ENCODE measurements at regions not wholly inside any gene's neighbourhood (a gene's known extent, or its start where the extent isn't known, plus 50 kb on each side); places are given as distances from the start of the nearest gene placed in this dataset.

GRCh38 chr13:80161219-80161618, 179.7 kb downstream of the SPRY2 start (continued):
- TF ChIP-seq ARID4B (CRISPR knock-in tag; IDR thresholded peaks at IDR 0.05; ENCODE audit: borderline replicate concordance) (no peak), ZNF532 (CRISPR knock-in tag; IDR thresholded peaks at IDR 0.05; ENCODE audit: borderline replicate concordance) (no peak), ZNF263 (CRISPR knock-in tag; IDR thresholded peaks at IDR 0.05; ENCODE audit: low read depth) (no peak), CTCF (IDR thresholded peaks at IDR 0.05) (no peak), AFF4 (CRISPR knock-in tag; IDR thresholded peaks at IDR 0.05; ENCODE audit: borderline replicate concordance) (no peak)

GRCh38 chr13:80160110-80160509, 180.8 kb downstream of the SPRY2 start:
- DNase-seq (ENCODE audit: low spot score): no peak
- TF ChIP-seq JAZF1 (CRISPR knock-in tag; IDR thresholded peaks at IDR 0.05) (no peak), TEAD4 (CRISPR knock-in tag; IDR thresholded peaks at IDR 0.05) (no peak), MLX (CRISPR knock-in tag; IDR thresholded peaks at IDR 0.05) (no peak), ZNF423 (CRISPR knock-in tag; IDR thresholded peaks at IDR 0.05) (no peak), FOXK1 (CRISPR knock-in tag; IDR thresholded peaks at IDR 0.05) (no peak), ESRRA (CRISPR knock-in tag; IDR thresholded peaks at IDR 0.05; ENCODE audit: borderline replicate concordance) (no peak), E2F5 (CRISPR knock-in tag; IDR thresholded peaks at IDR 0.05) (no peak), ERG (CRISPR knock-in tag; IDR thresholded peaks at IDR 0.05) (no peak), GRHL2 (CRISPR knock-in tag; IDR thresholded peaks at IDR 0.05; ENCODE audit: insufficient replicate concordance, severe bottlenecking) (no peak)
- ChIA-PET POLR2A (no interaction called here), CTCF (no interaction called here)
- H3K4me3 Mint-ChIP-seq: no peak overlapping the region
- no peak for ATAC-seq
- no peaks in the 10 kb centered on the region; the same call in 1 of the 2 replicates for H3K27me3 Mint-ChIP-seq (ENCODE audit: low read depth)
- 0 out of 2 replicates have a peak, but pooled peaks cover 3% of the 10 kb centered on the region for H3K36me3 Mint-ChIP-seq
- no peak overlapping the region for H3K27ac Mint-ChIP-seq
- H3K9me3 Mint-ChIP-seq: peaks cover 3% of the 10 kb centered on the region
- H3K4me1 Mint-ChIP-seq: no peaks in the 10 kb centered on the region
